SK-N-SH (cell line): ENCODE measurements at regions not wholly inside any gene's neighbourhood (a gene's known extent, or its start where the extent isn't known, plus 50 kb on each side); places are given as distances from the start of the nearest gene placed in this dataset.

Experiments
- CTCF ChIA-PET: fragments of 300-600, 350-600 bp; formaldehyde crosslinking; extraction: SDS; loops from one replicate; lab custom pipeline; 2021; lab: Yijun Ruan, JAX
- POLR2A ChIA-PET: fragments of 350-600 bp; sonication (Branson Sonifier 250); formaldehyde crosslinking; extraction: SDS; loops from one replicate; lab custom pipeline; 2020; ENCODE audit warnings: antibody characterized with exemption, inconsistent platforms; lab: Yijun Ruan, JAX
- DNase-seq: peaks from one replicate; pipeline ENCODE4 v3.0.0; 2012
- H2AFZ ChIP-seq: fragments of 200-600 bp; sonication (generic); 2 replicates; pipeline ENCODE4 v1.8.1; 2016; ENCODE audit warnings: antibody characterized with exemption, mild to moderate bottlenecking, low read depth
- H3F3A ChIP-seq: fragments of 200-600 bp; sonication (generic); replicated peaks from 2 replicates; pipeline ENCODE3; 2016; ENCODE audit warnings: antibody characterized with exemption, mild to moderate bottlenecking; ENCODE audit not compliant: insufficient read depth
- H3K27ac ChIP-seq, 2 experiments: fragments of 200-500 bp in 1 of 2; fragments of 200-600 bp in 1 of 2; sonication (Bioruptor generic) in 1 of 2; sonication (generic), shearing (Covaris generic) in 1 of 2; 2 replicates each; pipeline versions ENCODE4 v1.5.1 to v1.6.1; 2014 to 2016; ENCODE audit warnings: low read depth in 2 of 2, inconsistent platforms in 1 of 2, low read length in 1 of 2, mild to moderate bottlenecking in 1 of 2, mixed read lengths in 1 of 2
- H3K27me3 ChIP-seq: fragments of 200-600 bp; sonication (generic), shearing (Covaris generic); 2 replicates; pipeline ENCODE4 v1.6.1; 2016; ENCODE audit warnings: mixed run types; ENCODE audit not compliant: insufficient read depth
- H3K36me3 ChIP-seq, 2 experiments: fragments of 200-500 bp in 1 of 2; fragments of 200-600 bp in 1 of 2; sonication (Bioruptor generic) in 1 of 2; sonication (generic) in 1 of 2; replicated peaks in 1 of 2; 2 replicates each; pipeline versions ENCODE3 to v1.5.1; 2014 to 2016; ENCODE audit warnings: low read length in 1 of 2, mild to moderate bottlenecking in 1 of 2; ENCODE audit not compliant: insufficient read depth in 2 of 2, control insufficient read depth in 1 of 2
- H3K4me1 ChIP-seq, 2 experiments: fragments of 200-500 bp in 1 of 2; fragments of 200-600 bp in 1 of 2; sonication (Bioruptor generic) in 1 of 2; sonication (generic), shearing (Covaris generic) in 1 of 2; 2 replicates each; pipeline versions ENCODE4 v1.5.1 to v1.6.1; 2014 to 2016; ENCODE audit warnings: low read depth in 1 of 2, low read length in 1 of 2, mixed run types in 1 of 2; ENCODE audit not compliant: insufficient read depth in 2 of 2, control insufficient read depth in 1 of 2
- H3K4me2 ChIP-seq: fragments of 200-600 bp; sonication (generic), shearing (Covaris generic); 2 replicates; pipeline ENCODE4 v1.6.1; 2017; ENCODE audit warnings: mixed run types
- H3K4me3 ChIP-seq, 2 experiments: fragments of 200-500 bp in 1 of 2; fragments of 200-600 bp in 1 of 2; sonication (Bioruptor generic) in 1 of 2; sonication (generic), shearing (Covaris generic) in 1 of 2; 2 replicates each; pipeline versions ENCODE4 v1.5.1 to v1.8.1; 2014 to 2016; ENCODE audit warnings: low read depth in 2 of 2, inconsistent platforms in 1 of 2, low read length in 1 of 2, mild to moderate bottlenecking in 1 of 2, mixed read lengths in 1 of 2, moderate library complexity in 1 of 2
- H3K79me2 ChIP-seq: fragments of 200-600 bp; sonication (generic); 2 replicates; pipeline ENCODE4 v1.8.1; 2017; ENCODE audit warnings: mild to moderate bottlenecking; ENCODE audit not compliant: insufficient read depth
- H3K9ac ChIP-seq: fragments of 200-600 bp; sonication (generic); 2 replicates; pipeline ENCODE4 v1.6.1; 2017; ENCODE audit warnings: mixed run types
- H3K9me2 ChIP-seq: fragments of 200-600 bp; sonication (generic); 2 replicates; pipeline ENCODE4 v1.6.1; 2017; ENCODE audit warnings: mixed run types
- H3K9me3 ChIP-seq: fragments of 200-600 bp; sonication (generic); 2 replicates; pipeline ENCODE4 v1.6.1; 2017; ENCODE audit warnings: mixed run types, mild to moderate bottlenecking, moderate library complexity
- H4K20me1 ChIP-seq: fragments of 200-600 bp; sonication (generic); 2 replicates; pipeline ENCODE4 v1.6.1; 2017; ENCODE audit warnings: mild to moderate bottlenecking, mixed run types; ENCODE audit not compliant: insufficient read depth
- CHD2 ChIP-seq: fragments of 150-350 bp; IDR thresholded peaks from 2 replicates; pipeline ENCODE4 v1.6.1; 2018; ENCODE audit warnings: low read length; ENCODE audit not compliant: partially characterized antibody
- EZH2phosphoT487 ChIP-seq: fragments of 200-600 bp; sonication (generic); IDR thresholded peaks from 2 replicates; pipeline ENCODE4 v1.6.1; 2017; ENCODE audit warnings: low read depth, mixed run types, mild to moderate bottlenecking, antibody characterized with exemption, moderate library complexity, borderline replicate concordance
- FOXM1 ChIP-seq: IDR thresholded peaks from 2 replicates; pipeline ENCODE4 v1.4.0; 2012; ENCODE audit warnings: low read depth, mild to moderate bottlenecking
- POLR2AphosphoS5 ChIP-seq: IDR thresholded peaks from 2 replicates; pipeline ENCODE4 v1.6.1; 2012; ENCODE audit warnings: low read depth, low read length
- RCOR1 ChIP-seq: fragments of 150-350 bp; IDR thresholded peaks from 2 replicates; pipeline ENCODE4 v1.6.1; 2017; ENCODE audit warnings: antibody characterized with exemption, low read length
- TCF12 ChIP-seq: IDR thresholded peaks from 2 replicates; pipeline ENCODE4 v1.4.0; 2012
- TEAD4 ChIP-seq: IDR thresholded peaks from 2 replicates; pipeline ENCODE4 v1.4.0; 2012; ENCODE audit warnings: mild to moderate bottlenecking, borderline replicate concordance; ENCODE audit not compliant: insufficient read depth
- WGBS: methylation state at CpG from one replicate; pipeline ENCODE4 v1.1.6; 2017; ENCODE audit warnings: low lambda C conversion rate; 5-methylcytosine and 5-hydroxymethylcytosine counted together
- TF ChIP-seq, protein P1 (sequence below): fragments of 200-600 bp; sonication (generic); IDR thresholded peaks from 2 replicates; pipeline ENCODE4 v1.6.1; 2017; ENCODE audit warnings: antibody characterized with exemption, mild to moderate bottlenecking, moderate library complexity
- TF ChIP-seq, protein P2 (sequence below): IDR thresholded peaks from 2 replicates; pipeline ENCODE4 v1.4.0; 2012; ENCODE audit warnings: low read depth, borderline replicate concordance

DNA sequence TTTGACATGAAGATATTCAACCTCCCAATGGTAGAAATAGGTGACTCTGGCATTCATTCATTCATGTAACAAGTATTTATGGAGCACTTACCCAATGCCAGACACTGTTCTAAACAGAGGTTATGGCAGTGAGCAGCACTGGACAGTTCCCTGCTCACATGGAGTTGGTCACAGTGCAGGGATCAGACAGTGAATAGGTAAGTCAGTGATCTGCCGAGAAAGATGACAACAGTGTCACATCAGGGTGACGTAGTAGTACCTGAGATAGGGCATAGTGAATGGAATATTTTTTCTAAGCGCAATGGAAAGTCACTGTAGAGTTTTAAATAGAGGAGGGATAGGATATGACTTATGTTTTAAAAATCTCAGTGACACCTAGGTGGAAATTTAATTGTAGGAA is 791.4 kb upstream of the RBFOX1 start:
- Histone ChIP-seq H3K9me2 (no peaks in the 10 kb centered on the region), H3K27me3 (no peaks in the 10 kb centered on the region), H3K9me3 (no peaks in the 10 kb centered on the region), H3K27ac (no peak overlapping the region), H3K4me1 (no peaks in the 10 kb centered on the region), H3F3A (no peaks in the 10 kb centered on the region), H2AFZ (no peak overlapping the region), H4K20me1 (no peaks in the 10 kb centered on the region), H3K36me3 (no peaks in the 10 kb centered on the region), H3K9ac (no peak overlapping the region), H3K79me2 (no peaks in the 10 kb centered on the region), H3K4me3 (no peak overlapping the region), H3K4me2 (no peak overlapping the region)
- 19% methylated on average over 3 of the region's 3 CpGs for WGBS
- TF ChIP-seq TEAD4 (no peak), CHD2 (no peak)
- ChIA-PET CTCF (no interaction called here), POLR2A (no interaction called here)
- DNase-seq = no peak

DNA sequence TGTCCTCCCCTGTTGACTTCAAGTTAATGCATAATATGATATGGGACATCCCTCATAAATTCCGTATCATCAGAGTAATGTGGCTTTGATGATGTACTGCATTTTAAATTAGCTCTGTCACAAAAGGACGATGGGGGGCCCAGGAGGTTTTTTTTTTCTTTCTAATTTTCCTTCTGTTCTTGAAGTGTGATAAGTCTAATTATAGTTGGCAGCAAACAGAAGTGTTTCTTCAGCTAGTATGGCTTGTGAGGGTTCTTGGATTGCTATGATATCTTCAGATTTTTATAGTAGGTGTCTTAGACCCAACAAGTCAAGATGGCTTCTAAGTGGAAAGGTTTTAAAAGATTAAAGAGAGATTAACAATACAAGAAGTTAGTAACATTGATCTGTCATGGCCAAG is 796.2 kb upstream of the RBFOX1 start:
- H3K27ac ChIP-seq = no peak overlapping the region
- ChIA-PET POLR2A (no interaction called here), CTCF (no interaction called here)
- H3K27me3 ChIP-seq = no peaks in the 10 kb centered on the region
- no peaks in the 10 kb centered on the region for H3K79me2 ChIP-seq
- no peak overlapping the region for H2AFZ ChIP-seq
- H3K9me2 ChIP-seq = no peaks in the 10 kb centered on the region
- H3F3A ChIP-seq = no peaks in the 10 kb centered on the region
- TF ChIP-seq POLR2AphosphoS5 = no peak
- no peak for TF ChIP-seq FOXM1
- no peak overlapping the region for H3K9ac ChIP-seq
- no peak overlapping the region for H3K4me3 ChIP-seq
- no peak for DNase-seq
- no peaks in the 10 kb centered on the region for H3K36me3 ChIP-seq
- H3K9me3 ChIP-seq = no peaks in the 10 kb centered on the region
- WGBS = 22% methylated on average over 2 of the region's 2 CpGs
- no peak overlapping the region for H3K4me2 ChIP-seq
- H3K4me1 ChIP-seq = no peaks in the 10 kb centered on the region
- no peaks in the 10 kb centered on the region for H4K20me1 ChIP-seq

DNA sequence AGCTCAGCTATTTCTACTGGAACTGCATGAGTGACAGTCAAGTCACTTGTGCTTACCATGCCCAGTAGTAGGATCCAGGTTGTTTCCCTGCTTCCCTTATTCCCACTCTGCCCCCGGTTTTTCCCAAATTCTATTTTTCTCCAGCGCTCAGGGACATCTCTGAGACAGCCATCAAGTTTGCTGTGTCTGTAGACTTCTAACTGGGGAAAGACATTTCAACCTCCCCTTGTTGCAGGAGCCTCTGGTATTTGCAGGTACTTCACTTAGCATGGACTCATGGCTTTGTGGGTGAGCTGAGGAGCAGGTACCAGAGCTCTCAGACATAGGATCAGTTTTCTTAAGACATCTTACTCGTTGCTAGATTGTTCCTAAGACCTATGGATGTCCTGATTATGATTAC is 801.6 kb upstream of the RBFOX1 start:
- Histone ChIP-seq H3K4me1 (no peaks in the 10 kb centered on the region), H3K9me3 (no peaks in the 10 kb centered on the region), H3K36me3 (no peaks in the 10 kb centered on the region), H2AFZ (no peak overlapping the region), H3K9ac (no peak overlapping the region), H3F3A (no peaks in the 10 kb centered on the region), H3K4me2 (no peak overlapping the region), H3K4me3 (no peak overlapping the region), H3K9me2 (no peaks in the 10 kb centered on the region), H3K79me2 (no peaks in the 10 kb centered on the region), H3K27ac (no peak overlapping the region), H3K27me3 (no peaks in the 10 kb centered on the region), H4K20me1 (no peaks in the 10 kb centered on the region)
- ChIA-PET CTCF (no interaction called here), POLR2A (no interaction called here)
- TF ChIP-seq, protein P1, sequence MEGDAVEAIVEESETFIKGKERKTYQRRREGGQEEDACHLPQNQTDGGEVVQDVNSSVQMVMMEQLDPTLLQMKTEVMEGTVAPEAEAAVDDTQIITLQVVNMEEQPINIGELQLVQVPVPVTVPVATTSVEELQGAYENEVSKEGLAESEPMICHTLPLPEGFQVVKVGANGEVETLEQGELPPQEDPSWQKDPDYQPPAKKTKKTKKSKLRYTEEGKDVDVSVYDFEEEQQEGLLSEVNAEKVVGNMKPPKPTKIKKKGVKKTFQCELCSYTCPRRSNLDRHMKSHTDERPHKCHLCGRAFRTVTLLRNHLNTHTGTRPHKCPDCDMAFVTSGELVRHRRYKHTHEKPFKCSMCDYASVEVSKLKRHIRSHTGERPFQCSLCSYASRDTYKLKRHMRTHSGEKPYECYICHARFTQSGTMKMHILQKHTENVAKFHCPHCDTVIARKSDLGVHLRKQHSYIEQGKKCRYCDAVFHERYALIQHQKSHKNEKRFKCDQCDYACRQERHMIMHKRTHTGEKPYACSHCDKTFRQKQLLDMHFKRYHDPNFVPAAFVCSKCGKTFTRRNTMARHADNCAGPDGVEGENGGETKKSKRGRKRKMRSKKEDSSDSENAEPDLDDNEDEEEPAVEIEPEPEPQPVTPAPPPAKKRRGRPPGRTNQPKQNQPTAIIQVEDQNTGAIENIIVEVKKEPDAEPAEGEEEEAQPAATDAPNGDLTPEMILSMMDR = no peak
- no peak for TF ChIP-seq POLR2AphosphoS5
- TF ChIP-seq TCF12 = no peak
- TF ChIP-seq, protein P2, sequence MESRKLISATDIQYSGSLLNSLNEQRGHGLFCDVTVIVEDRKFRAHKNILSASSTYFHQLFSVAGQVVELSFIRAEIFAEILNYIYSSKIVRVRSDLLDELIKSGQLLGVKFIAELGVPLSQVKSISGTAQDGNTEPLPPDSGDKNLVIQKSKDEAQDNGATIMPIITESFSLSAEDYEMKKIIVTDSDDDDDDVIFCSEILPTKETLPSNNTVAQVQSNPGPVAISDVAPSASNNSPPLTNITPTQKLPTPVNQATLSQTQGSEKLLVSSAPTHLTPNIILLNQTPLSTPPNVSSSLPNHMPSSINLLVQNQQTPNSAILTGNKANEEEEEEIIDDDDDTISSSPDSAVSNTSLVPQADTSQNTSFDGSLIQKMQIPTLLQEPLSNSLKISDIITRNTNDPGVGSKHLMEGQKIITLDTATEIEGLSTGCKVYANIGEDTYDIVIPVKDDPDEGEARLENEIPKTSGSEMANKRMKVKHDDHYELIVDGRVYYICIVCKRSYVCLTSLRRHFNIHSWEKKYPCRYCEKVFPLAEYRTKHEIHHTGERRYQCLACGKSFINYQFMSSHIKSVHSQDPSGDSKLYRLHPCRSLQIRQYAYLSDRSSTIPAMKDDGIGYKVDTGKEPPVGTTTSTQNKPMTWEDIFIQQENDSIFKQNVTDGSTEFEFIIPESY = no peak
- no peak for TF ChIP-seq EZH2phosphoT487
- TF ChIP-seq RCOR1 = no peak
- DNase-seq = no peak
- 5% methylated on average over 3 of the region's 3 CpGs for WGBS
